ENCODE measurements at regions not wholly inside any gene's neighbourhood (a gene's known extent, or its start where the extent isn't known, plus 50 kb on each side); places are given as distances from the start of the nearest gene placed in this dataset.

GRCh38 chr16:49024896-49025295, 256.7 kb downstream of the CBLN1 start:
- peaks cover 4% of the 10 kb centered on the region for H3K9me3 Mint-ChIP-seq (ENCODE audit: unreplicated experiment)
- H3K27ac Mint-ChIP-seq (ENCODE audit: unreplicated experiment) = no peak overlapping the region
- no peaks in the 10 kb centered on the region for H3K36me3 Mint-ChIP-seq (ENCODE audit: unreplicated experiment)
- no peak for TF ChIP-seq CTCF (IDR thresholded peaks at IDR 0.05; ENCODE audit: partially characterized antibody, unreplicated experiment)
- no peak for DNase-seq
- no peak overlapping the region for H3K4me3 Mint-ChIP-seq (ENCODE audit: unreplicated experiment)
- H3K27me3 Mint-ChIP-seq (ENCODE audit: unreplicated experiment) = no peaks in the 10 kb centered on the region
- peaks cover 7% of the 10 kb centered on the region for H3K4me1 Mint-ChIP-seq (ENCODE audit: low read depth, unreplicated experiment)

- Mint-ChIP-seq H3K27me3 (ENCODE audit: unreplicated experiment) (peaks cover 5% of the 10 kb centered on the region), H3K4me3 (ENCODE audit: unreplicated experiment) (no peak overlapping the region), H3K27ac (ENCODE audit: unreplicated experiment) (no peak overlapping the region), H3K9me3 (ENCODE audit: unreplicated experiment) (peaks cover 7% of the 10 kb centered on the region), H3K4me1 (ENCODE audit: low read depth, unreplicated experiment) (peaks cover 16% of the 10 kb centered on the region), H3K36me3 (ENCODE audit: unreplicated experiment) (no peaks in the 10 kb centered on the region)
- no peak for TF ChIP-seq CTCF (IDR thresholded peaks at IDR 0.05; ENCODE audit: partially characterized antibody, unreplicated experiment)
- no peak for DNase-seq
These were observed 257.6 kb downstream of the CBLN1 start for GRCh38 chr16:49024016-49024415.

GRCh38 chr16:49023050-49023449, 258.6 kb downstream of the CBLN1 start:
- Mint-ChIP-seq H3K9me3 (ENCODE audit: unreplicated experiment) (peaks cover 7% of the 10 kb centered on the region), H3K4me1 (ENCODE audit: low read depth, unreplicated experiment) (peaks cover 21% of the 10 kb centered on the region), H3K27ac (ENCODE audit: unreplicated experiment) (no peak overlapping the region), H3K4me3 (ENCODE audit: unreplicated experiment) (no peak overlapping the region), H3K27me3 (ENCODE audit: unreplicated experiment) (peaks cover 6% of the 10 kb centered on the region), H3K36me3 (ENCODE audit: unreplicated experiment) (no peaks in the 10 kb centered on the region)
- TF ChIP-seq CTCF (IDR thresholded peaks at IDR 0.05; ENCODE audit: partially characterized antibody, unreplicated experiment) = no peak
- no peak for DNase-seq

GRCh38 chr16:49022351-49022963, 259.2 kb downstream of the CBLN1 start:
- TF ChIP-seq CTCF (IDR thresholded peaks at IDR 0.05; ENCODE audit: partially characterized antibody, unreplicated experiment) = no peak
- H3K27me3 Mint-ChIP-seq (ENCODE audit: unreplicated experiment) = peaks cover 6% of the 10 kb centered on the region
- H3K4me1 Mint-ChIP-seq (ENCODE audit: low read depth, unreplicated experiment) = peaks cover 21% of the 10 kb centered on the region
- H3K27ac Mint-ChIP-seq (ENCODE audit: unreplicated experiment) = no peak overlapping the region
- no peak overlapping the region for H3K4me3 Mint-ChIP-seq (ENCODE audit: unreplicated experiment)
- H3K9me3 Mint-ChIP-seq (ENCODE audit: unreplicated experiment) = peaks cover 7% of the 10 kb centered on the region
- H3K36me3 Mint-ChIP-seq (ENCODE audit: unreplicated experiment) = no peaks in the 10 kb centered on the region
- no peak for DNase-seq

GRCh38 chr16:49021136-49021535, 260.5 kb downstream of the CBLN1 start:
- no peak for TF ChIP-seq CTCF (IDR thresholded peaks at IDR 0.05; ENCODE audit: partially characterized antibody, unreplicated experiment)
- no peak for DNase-seq
- Mint-ChIP-seq H3K27me3 (ENCODE audit: unreplicated experiment) (peaks cover 6% of the 10 kb centered on the region), H3K4me1 (ENCODE audit: low read depth, unreplicated experiment) (peaks cover 21% of the 10 kb centered on the region), H3K27ac (ENCODE audit: unreplicated experiment) (no peak overlapping the region), H3K36me3 (ENCODE audit: unreplicated experiment) (no peaks in the 10 kb centered on the region), H3K4me3 (ENCODE audit: unreplicated experiment) (no peak overlapping the region), H3K9me3 (ENCODE audit: unreplicated experiment) (peaks cover 7% of the 10 kb centered on the region)

Data from glutamatergic neuron (in vitro differentiated cells).